ENCODE measurements at regions not wholly inside any gene's neighbourhood (a gene's known extent, or its start where the extent isn't known, plus 50 kb on each side); places are given as distances from the start of the nearest gene placed in this dataset.

- DNase-seq, result no peak
Measured at GRCh38 chr6:148222846-148223245, 119.8 kb upstream of the SASH1 start.

- DNase-seq, result no peak
Measured at GRCh38 chr6:148223424-148223842, 119.2 kb upstream of the SASH1 start.

DNA sequence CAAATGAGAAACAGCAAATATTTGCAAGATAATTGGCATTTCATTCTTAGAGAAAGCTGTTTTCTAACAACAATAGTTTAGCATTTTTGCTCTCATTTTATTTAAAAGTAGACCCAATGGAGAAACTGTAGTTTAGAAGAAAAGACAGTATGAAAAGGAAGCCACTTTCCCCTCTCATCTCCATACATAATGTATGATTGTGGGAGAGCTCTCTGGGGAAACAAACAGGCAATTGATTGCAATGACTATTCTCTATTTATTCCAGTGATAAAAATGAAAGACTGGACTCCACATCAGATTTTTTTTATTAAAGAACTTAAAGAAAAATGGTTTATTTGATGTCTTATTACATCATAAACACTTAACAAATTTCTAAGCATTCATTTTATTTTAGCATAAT, 116.8 kb upstream of the SASH1 start:
- no peak for DNase-seq

DNA sequence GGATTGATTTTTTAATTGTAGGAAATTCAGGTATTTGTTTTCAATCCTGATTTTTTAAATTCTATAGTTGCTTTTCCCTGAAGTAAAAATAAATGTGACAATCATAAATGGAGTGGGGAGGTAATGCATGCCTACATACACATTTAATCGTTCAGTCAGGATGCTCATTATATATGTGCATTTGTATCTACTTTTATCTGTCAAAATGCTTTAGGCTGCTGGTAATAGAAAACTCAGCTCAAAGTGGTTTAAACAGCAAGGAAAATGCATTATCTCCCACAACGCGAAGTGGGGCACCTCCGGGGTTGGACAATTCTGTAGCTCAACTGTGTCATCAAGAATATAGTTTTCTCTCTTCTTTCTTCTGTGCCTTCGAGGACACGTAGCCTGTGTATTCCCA, 116.4 kb upstream of the SASH1 start:
- no peak for DNase-seq

DNA sequence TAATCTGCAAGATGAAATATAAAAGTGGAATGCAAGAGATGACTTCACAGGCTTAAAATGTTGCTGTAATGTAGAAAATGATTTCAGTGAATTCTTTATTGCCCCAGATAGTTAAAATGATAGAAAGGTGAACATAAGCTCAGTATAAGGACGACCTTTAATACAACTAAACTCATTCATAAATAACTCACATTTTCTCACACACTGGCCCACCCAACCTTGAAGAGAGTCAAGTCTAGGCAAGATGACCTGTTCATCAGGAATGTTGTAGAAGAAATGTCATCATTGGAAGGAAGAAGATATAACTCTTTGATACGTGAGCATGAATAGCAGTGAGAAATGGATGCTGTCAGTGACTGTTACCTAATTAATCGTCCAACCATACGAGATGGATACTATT, 111.1 kb upstream of the SASH1 start:
- no peak for DNase-seq

DNA sequence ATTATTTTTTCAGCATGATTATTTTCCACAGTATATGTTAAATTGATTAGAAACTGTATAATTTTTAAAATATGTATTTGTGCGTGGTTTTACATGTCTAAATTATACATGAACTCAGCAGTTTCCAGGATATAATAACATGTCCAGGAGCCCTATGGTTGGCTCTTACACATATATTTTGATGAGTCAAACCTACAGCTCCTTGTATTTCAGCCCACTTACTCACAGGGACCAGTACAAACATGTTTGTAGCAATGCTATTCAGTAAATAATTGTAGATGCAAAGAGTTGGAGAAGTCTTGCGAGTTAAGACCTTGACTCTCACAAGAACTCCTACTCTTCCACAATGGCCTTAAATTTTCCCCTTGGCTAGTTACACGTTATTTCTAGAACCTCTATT, 107.2 kb upstream of the SASH1 start:
- DNase-seq, result no peak

- no peak for DNase-seq
Measured at GRCh38 chr6:148238713-148239112, 103.9 kb upstream of the SASH1 start.

DNA sequence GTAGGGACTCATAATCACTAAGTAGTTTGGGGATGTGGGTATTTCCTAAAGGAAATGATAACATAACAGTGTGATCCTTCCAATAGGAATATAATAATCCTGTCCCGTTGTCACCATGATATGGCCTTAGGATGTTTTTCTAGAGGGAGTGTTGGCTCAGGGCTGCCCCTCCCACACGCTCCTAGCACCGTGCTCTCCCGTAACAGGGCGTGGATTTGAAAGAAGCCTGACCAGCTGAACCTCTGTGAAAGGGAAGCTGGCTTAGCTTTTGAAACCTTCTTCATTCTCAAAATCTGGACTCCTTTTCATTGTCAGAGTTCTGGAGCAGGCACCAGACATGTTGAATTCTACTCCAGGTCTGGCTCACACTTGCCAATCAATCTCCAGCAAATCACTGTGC, 103.4 kb upstream of the SASH1 start:
- DNase-seq, result no peak

- no peak for DNase-seq
Measured at GRCh38 chr6:148239801-148240460, 102.7 kb upstream of the SASH1 start.

DNA sequence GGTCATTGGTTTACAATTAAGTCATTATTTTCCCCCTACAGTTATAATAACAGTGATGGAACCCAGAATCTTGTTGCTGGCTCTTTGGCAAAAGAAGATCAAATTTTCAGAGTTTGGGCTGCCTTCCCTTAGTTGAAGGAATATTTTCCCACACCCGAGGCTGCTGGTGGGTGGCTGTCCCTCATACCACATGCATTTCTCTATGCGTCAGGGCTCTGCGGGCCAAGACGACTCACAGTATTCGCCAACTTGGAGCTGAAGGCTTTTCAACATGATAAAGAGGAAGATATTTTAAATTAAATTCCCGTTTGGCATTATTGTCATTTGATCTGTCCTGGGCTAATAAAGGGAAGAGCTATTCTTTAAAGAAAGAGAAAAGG, 102.2 kb upstream of the SASH1 start:
- DNase-seq, result no peak

DNA sequence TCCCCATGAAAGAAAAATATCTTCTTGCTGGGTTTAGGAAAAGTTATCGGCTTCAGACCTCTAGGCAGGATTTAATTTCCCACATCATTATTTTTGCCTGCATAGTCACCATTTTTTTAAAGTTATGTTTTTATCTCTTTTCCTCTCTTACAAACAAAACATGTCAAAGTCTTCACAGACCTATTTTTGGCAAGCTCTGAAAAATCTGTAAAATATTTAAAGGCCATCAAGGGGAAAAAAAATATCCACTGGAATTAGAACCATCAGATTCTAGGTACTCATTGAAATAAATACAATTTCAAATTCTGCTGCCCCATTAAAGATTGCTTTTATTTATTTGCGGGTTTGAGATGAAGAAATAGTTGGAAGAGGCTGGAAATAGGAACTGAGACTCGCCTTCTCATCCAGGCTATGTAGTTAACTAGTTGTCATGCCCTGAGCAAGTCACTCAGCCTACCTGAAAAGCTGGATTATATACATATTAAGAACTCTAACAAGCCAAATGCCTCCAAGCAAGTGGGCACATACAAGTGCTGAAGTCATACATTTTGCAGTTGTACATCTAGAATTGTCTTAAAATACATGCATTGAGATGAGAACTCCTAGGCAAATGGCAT, 101.7 kb upstream of the SASH1 start:
- no peak for DNase-seq

GRCh38 chr6:148242180-148242579, 100.5 kb upstream of the SASH1 start:
- no peak for DNase-seq

GRCh38 chr6:148244217-148244935, 98.3 kb upstream of the SASH1 start:
- DNase-seq, result no peak

DNA sequence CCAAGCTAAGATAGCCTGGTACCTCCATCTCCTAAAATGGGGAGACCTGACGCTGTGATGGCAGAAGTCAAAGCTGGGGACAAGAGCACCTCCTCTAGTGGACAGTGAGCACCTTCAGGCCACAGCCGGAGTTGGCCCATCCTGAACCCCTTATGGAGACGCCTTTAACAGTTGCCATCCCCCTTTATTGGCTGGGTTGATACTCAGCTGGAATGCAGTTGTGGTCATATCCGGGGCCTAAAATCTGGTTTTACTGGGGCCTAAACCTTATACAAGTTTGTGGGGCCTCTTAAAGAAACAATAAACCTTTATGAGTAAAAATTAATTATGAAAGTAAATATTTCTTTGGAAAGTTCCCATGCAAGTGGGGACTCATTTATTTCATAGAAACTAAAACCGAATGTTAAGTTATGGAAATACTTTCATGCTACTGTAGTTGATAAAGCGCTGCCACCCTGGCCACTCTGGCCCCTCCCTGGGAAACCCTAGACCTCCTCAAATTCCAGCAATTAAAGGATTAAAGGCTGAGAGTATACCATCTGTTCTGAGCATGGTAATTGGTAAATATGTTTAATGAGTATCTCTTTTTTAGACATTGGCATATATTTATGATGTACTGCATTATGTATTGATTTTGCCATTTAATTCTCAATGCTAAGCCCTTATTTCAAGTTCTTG, 95.1 kb upstream of the SASH1 start:
- DNase-seq, result no peak

- no peak for DNase-seq
Measured at GRCh38 chr6:148249160-148249559, 93.5 kb upstream of the SASH1 start.

- DNase-seq, result no peak
Measured at GRCh38 chr6:148249679-148250375, 92.8 kb upstream of the SASH1 start.

DNA sequence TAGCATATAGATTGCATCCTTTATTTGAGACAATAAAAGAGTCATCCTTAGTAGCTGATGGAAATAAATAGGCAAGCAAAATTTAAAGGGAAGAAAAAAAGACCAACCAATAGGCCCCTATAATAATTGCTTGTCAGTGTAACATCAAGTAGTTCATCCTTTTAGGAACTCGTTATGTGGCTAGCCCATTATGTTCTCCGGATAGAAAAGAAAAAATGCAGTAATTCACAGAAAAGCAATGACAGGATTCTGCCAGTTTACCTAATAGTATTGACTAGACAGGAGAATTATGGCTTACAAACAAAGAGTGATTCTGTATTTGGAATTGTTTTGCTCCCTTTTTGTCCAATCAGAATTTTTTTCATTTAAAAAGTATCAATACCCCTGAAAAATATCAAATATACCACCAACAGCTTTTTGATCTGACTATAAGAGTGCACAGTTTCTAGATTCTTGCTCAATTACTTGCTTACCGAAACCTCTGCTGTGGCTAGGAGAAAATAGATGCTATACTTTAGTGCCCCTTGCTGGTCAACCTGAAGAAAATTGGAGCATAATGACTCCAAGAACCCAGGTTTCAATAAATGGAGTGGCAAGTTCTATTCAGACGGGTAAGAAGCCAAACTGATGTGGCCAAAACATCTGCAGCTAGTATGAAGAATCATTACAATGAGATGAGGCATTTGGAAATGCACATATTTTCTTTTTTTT, 91.5 kb upstream of the SASH1 start:
- DNase-seq, result peak; percentile 12

- no peak for DNase-seq
Measured at GRCh38 chr6:148251891-148252290, 90.7 kb upstream of the SASH1 start.

- DNase-seq, result no peak
Measured at GRCh38 chr6:148257810-148258209, 84.8 kb upstream of the SASH1 start.

- no peak for DNase-seq
Measured at GRCh38 chr6:148258868-148259267, 83.8 kb upstream of the SASH1 start.

DNA sequence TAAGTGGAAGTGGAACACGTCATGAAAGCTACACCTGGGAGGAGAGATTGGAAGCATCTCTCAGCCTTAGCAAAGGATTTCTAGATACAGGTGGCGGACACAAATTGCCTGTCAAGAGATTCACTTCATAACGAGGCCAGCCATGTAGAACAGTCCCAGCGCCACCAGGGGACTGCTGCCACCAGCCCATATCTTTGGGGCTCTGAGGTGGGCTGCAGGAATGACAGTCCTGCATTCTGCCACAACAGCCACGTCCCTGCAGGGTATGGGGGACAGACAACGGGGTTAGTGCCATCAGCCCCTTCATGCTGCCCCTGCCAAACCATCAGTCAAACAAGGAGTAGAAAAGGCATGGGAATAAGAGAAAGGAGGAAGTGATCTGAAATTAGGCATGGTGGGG, 81.2 kb upstream of the SASH1 start:
- no peak for DNase-seq

- DNase-seq, result no peak
Measured at GRCh38 chr6:148263010-148263409, 79.6 kb upstream of the SASH1 start.

- DNase-seq, result no peak
Measured at GRCh38 chr6:148263961-148264360, 78.7 kb upstream of the SASH1 start.
